ENCODE measurements at regions not wholly inside any gene's neighbourhood (a gene's known extent, or its start where the extent isn't known, plus 50 kb on each side); places are given as distances from the start of the nearest gene placed in this dataset.
A peak's percentile ranks its signal among the peaks of the same experiment; 100 is the strongest.

DNA sequence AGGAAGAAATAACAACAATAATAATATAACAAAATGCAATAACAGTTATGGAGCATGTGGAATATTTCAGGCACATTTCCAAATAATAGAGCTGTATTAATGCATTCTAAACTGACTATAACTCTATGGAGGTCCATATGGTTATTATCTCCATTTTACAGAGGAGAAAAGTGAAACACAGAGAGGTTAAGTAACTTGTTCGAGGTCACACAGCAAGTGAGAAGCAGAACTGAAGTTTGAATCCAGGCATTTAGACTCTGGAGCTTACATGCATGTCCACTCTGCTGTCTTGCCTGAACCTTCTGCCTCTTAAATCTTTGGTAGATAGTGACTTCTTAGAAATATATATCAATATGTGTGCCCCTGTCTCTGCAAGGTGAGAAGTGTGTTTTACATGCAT is 350.8 kb downstream of the GADD45G start:
- TF ChIP-seq POLR2A (IDR thresholded peaks at IDR 0.05) (no peak), POLR2AphosphoS5 (IDR thresholded peaks at IDR 0.05) (no peak), EP300 (IDR thresholded peaks at IDR 0.05) (no peak)
- TF ChIP-seq, protein P1, sequence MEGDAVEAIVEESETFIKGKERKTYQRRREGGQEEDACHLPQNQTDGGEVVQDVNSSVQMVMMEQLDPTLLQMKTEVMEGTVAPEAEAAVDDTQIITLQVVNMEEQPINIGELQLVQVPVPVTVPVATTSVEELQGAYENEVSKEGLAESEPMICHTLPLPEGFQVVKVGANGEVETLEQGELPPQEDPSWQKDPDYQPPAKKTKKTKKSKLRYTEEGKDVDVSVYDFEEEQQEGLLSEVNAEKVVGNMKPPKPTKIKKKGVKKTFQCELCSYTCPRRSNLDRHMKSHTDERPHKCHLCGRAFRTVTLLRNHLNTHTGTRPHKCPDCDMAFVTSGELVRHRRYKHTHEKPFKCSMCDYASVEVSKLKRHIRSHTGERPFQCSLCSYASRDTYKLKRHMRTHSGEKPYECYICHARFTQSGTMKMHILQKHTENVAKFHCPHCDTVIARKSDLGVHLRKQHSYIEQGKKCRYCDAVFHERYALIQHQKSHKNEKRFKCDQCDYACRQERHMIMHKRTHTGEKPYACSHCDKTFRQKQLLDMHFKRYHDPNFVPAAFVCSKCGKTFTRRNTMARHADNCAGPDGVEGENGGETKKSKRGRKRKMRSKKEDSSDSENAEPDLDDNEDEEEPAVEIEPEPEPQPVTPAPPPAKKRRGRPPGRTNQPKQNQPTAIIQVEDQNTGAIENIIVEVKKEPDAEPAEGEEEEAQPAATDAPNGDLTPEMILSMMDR (IDR thresholded peaks at IDR 0.05): no peak
- peaks cover 0 to 21% (median 0%) of the 10 kb centered on the region in 3 donors for H3K4me1 ChIP-seq
- no peak for ATAC-seq
- no peak overlapping the region for H3K27ac ChIP-seq
- no peaks in the 10 kb centered on the region for H3K27me3 ChIP-seq
- 67 to 82% methylated on average over 1 of the region's 1 CpG for WGBS, 2 donors (ENCODE audit: low coverage in 1 of 2)
- no peak overlapping the region for H3K4me3 ChIP-seq
- H3K9me3 ChIP-seq: no peaks in the 10 kb centered on the region
- H3K36me3 ChIP-seq: no peaks in the 10 kb centered on the region

DNA sequence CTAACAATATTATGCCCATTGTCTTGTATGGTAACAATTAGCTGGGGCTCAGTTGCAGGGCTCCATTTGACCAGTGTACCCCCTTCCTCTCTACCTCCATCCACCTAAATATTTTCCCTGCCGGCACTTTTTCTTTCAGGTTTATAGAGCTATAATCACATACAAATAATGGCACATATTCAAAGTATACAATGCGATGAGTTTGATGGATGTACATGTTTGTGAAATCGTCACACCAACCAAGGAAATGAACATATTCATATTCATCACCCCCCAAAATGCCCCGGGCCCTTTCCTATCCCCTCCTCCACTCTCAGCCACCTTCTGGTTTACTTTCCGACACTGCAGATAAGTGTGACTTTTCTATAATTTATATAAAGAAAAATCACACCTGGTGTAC is 351.5 kb downstream of the GADD45G start:
- ATAC-seq: no peak

DNA sequence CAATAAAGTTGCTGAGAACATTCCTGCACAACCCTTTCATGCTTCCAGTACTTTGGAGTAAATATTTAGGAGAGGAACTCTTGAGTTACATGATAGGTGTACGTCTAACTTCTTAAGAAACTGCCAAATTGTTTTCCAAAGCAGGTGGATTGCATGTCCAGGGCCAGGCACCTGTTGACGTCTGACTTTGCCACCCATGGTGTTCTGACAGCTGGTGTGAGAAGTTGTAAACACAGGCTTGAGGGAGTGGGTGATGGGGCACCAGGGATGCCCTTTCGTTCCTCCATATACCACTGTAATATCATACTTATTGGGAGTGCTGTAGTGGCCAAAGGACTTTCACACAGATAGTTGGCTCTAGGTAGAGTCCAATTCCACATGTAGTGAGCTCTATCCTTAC is 352.1 kb downstream of the GADD45G start:
- ATAC-seq: no peak
- no peak for TF ChIP-seq POLR2A (IDR thresholded peaks at IDR 0.05)
- TF ChIP-seq, protein P1 (IDR thresholded peaks at IDR 0.05): no peak
- peak; percentile 55 for TF ChIP-seq POLR2AphosphoS5 (IDR thresholded peaks at IDR 0.05)
- TF ChIP-seq EP300 (IDR thresholded peaks at IDR 0.05): no peak
- Histone ChIP-seq H3K9me3 (no peaks in the 10 kb centered on the region), H3K4me3 (no peak overlapping the region), H3K36me3 (no peaks in the 10 kb centered on the region), H3K4me1 (peaks cover 0 to 29% (median 0%) of the 10 kb centered on the region in 3 donors), H3K27me3 (no peaks in the 10 kb centered on the region), H3K27ac (no peak overlapping the region)
- WGBS, 2 donors (ENCODE audit: low coverage in 1 of 2): 49 to 86% methylated on average over 1 to 3 of the region's 3 CpGs

More for the DNA sequence above, 351.5 kb downstream of the GADD45G start:
- TF ChIP-seq POLR2AphosphoS5 (IDR thresholded peaks at IDR 0.05) (no peak), POLR2A (IDR thresholded peaks at IDR 0.05) (no peak), EP300 (IDR thresholded peaks at IDR 0.05) (no peak)
- TF ChIP-seq, protein P1 (IDR thresholded peaks at IDR 0.05): no peak
- Histone ChIP-seq H3K27me3 (no peaks in the 10 kb centered on the region), H3K27ac (no peak overlapping the region), H3K36me3 (no peaks in the 10 kb centered on the region), H3K4me3 (no peak overlapping the region), H3K4me1 (peaks cover 0 to 24% (median 0%) of the 10 kb centered on the region in 3 donors), H3K9me3 (no peaks in the 10 kb centered on the region)
- WGBS, 2 donors (ENCODE audit: low coverage in 1 of 2): 66 to 67% methylated on average over 4 to 5 of the region's 5 CpGs

DNA sequence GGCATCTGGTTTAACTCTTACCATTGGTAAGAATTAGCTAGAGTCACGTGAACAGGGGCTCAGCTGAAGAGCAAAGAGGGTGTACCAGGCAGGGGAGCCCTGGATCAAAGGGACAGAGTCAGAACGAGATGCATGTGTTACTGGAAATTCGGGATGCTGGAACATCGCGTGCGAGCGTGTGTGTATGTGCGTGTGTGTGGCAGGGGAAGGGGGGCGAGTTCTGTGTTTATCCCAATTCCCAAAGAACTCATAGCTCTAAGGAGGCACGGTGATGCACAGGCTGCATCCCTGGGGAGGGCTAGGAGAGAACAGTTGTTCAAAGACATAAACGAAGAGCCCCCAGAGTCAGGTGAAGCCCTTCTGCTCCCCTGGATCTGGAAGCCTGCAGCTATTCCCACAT is 353.3 kb downstream of the GADD45G start:
- Histone ChIP-seq H3K4me3 (no peak overlapping the region), H3K27me3 (no peaks in the 10 kb centered on the region), H3K9me3 (no peaks in the 10 kb centered on the region), H3K4me1 (peaks cover 0 to 37% (median 3%) of the 10 kb centered on the region in 3 donors), H3K36me3 (no peaks in the 10 kb centered on the region), H3K27ac (no peak overlapping the region)
- 87 to 94% methylated on average over 4 to 10 of the region's 11 CpGs for WGBS, 2 donors (ENCODE audit: low coverage in 1 of 2)
- no peak for ATAC-seq
- TF ChIP-seq POLR2A (IDR thresholded peaks at IDR 0.05) (no peak), EP300 (IDR thresholded peaks at IDR 0.05) (no peak), POLR2AphosphoS5 (IDR thresholded peaks at IDR 0.05) (no peak)
- TF ChIP-seq, protein P1 (IDR thresholded peaks at IDR 0.05): no peak

DNA sequence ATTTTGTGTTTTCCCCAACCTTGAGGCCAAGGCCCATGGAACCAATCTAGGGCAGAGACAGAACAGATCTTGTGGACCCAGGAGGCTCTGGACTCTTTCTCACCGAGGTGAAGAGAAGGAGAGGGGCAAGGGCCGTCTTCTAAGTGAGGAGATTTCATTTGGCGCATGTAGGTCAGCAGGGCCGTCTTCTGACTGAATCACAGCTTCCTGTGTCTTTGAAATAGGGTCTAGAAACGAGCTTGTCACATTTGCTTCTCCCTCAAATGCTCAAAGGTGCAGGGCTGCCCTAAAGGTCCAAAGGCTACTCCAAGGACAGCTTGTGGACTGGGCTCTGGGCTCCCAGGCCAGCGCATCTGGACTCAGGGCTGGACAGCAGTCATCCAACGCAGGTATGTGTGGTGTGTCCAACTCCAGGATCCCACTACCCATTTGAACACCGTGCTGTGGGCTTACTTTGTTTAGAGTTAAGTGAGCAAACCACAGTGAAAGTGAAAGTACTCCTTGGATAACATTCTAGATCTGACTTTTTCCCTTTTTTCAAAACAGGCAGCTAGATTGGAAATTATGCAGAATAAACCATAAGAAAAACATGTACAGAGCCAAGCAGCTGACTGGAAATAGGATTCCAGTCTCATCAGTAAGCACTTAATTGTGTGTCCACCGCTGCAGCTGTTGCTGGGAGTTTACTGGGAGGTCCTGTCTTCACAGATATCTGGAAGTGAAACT is 357.0 kb downstream of the GADD45G start:
- 36 to 54% methylated on average over 3 to 7 of the region's 9 CpGs for WGBS, 2 donors (ENCODE audit: low coverage in 1 of 2)
- Histone ChIP-seq H3K36me3 (no peaks in the 10 kb centered on the region), H3K27me3 (no peaks in the 10 kb centered on the region), H3K4me3 (peak overlapping the region in 1 of 2 donors; percentile 16), H3K9me3 (no peaks in the 10 kb centered on the region), H3K27ac (peak overlapping the region in 3 of 4 donors; percentile 3 to 44 (median 5)), H3K4me1 (peaks cover 0 to 21% (median 3%) of the 10 kb centered on the region in 3 donors)
- no peak for ATAC-seq
- TF ChIP-seq POLR2AphosphoS5 (IDR thresholded peaks at IDR 0.05) (peak; percentile 40), POLR2A (IDR thresholded peaks at IDR 0.05) (no peak)
- TF ChIP-seq, protein P1 (IDR thresholded peaks at IDR 0.05): no peak

Measured in gastroesophageal sphincter (tissue), 4 donors.